Fibroblast of lung (primary cell): ENCODE measurements at regions not wholly inside any gene's neighbourhood (a gene's known extent, or its start where the extent isn't known, plus 50 kb on each side); places are given as distances from the start of the nearest gene placed in this dataset.
A peak's percentile ranks its signal among the peaks of the same experiment; 100 is the strongest.

ENCODE experiments used
- DNase-seq, 2 donors: peaks; one replicate each; pipeline versions ENCODE4 v3.0.0 to v3.0.0-alpha.2; 2010; ENCODE audit warnings: low read depth in 2 of 2
- H2AFZ ChIP-seq: 2 replicates; pipeline ENCODE4 v1.5.1; 2012; ENCODE audit warnings: low read length, control low read depth, inconsistent platforms
- H3K27ac ChIP-seq: 2 replicates; pipeline ENCODE4 v1.5.1; 2011; ENCODE audit warnings: low read length, control low read depth; ENCODE audit not compliant: insufficient read depth
- H3K27me3 ChIP-seq: 2 replicates; pipeline ENCODE4 v1.5.1; 2011; ENCODE audit warnings: mild to moderate bottlenecking, low read length; ENCODE audit not compliant: control insufficient read depth, insufficient read depth
- H3K36me3 ChIP-seq: 2 replicates; pipeline ENCODE4 v1.5.1; 2011; ENCODE audit warnings: low read length; ENCODE audit not compliant: control insufficient read depth, insufficient read depth
- H3K4me1 ChIP-seq: 2 replicates; pipeline ENCODE4 v1.5.1; 2011; ENCODE audit warnings: low read length; ENCODE audit not compliant: control insufficient read depth, insufficient read depth; ENCODE audit errors: extremely low read depth
- H3K4me2 ChIP-seq: 2 replicates; pipeline ENCODE4 v1.5.1; 2011; ENCODE audit warnings: low read length, control low read depth; ENCODE audit not compliant: insufficient read depth; ENCODE audit errors: extremely low read depth
- H3K4me3 ChIP-seq, 4 experiments: fragments of 200-600 bp in 1 of 4; sonication (generic) in 1 of 4; replicated peaks in 1 of 4; 2 replicates each; pipeline ENCODE4 v1.5.1; 2011 to 2016; ENCODE audit warnings: low read length in 4 of 4, low read depth in 3 of 4, mild to moderate bottlenecking in 3 of 4, control low read depth in 2 of 4, inconsistent platforms in 1 of 4, mixed read lengths in 1 of 4; ENCODE audit not compliant: insufficient read depth in 1 of 4; ENCODE audit errors: control extremely low read depth in 1 of 4
- H3K79me2 ChIP-seq: 2 replicates; pipeline ENCODE4 v1.5.1; 2012; ENCODE audit warnings: mild to moderate bottlenecking, low read length, inconsistent platforms; ENCODE audit not compliant: control insufficient read depth, insufficient read depth
- H3K9ac ChIP-seq: 2 replicates; pipeline ENCODE4 v1.5.1; 2011; ENCODE audit warnings: mild to moderate bottlenecking, low read length, control low read depth; ENCODE audit not compliant: insufficient read depth
- H3K9me3 ChIP-seq: 2 replicates; pipeline ENCODE4 v1.5.1; 2012; ENCODE audit warnings: low read depth, low read length; ENCODE audit not compliant: control insufficient read depth, insufficient read depth
- H4K20me1 ChIP-seq: 2 replicates; pipeline ENCODE4 v1.5.1; 2011; ENCODE audit warnings: low read length; ENCODE audit not compliant: control insufficient read depth, insufficient read depth; ENCODE audit errors: extremely low read depth
- CTCF ChIP-seq, 2 donors: IDR thresholded peaks in 1 of 2; conservative IDR thresholded peaks in 1 of 2; 1 replicate in 1 of 2; 2 replicates in 1 of 2; pipeline ENCODE4 v1.5.1; 2011 to 2012; ENCODE audit warnings: low read length in 2 of 2, control low read depth in 1 of 2, inconsistent platforms in 1 of 2, low read depth in 1 of 2, mild to moderate bottlenecking in 1 of 2
- EZH2 ChIP-seq: IDR thresholded peaks from 2 replicates; pipeline ENCODE4 v1.5.1; 2012; ENCODE audit warnings: low read length, control low read depth, mild to moderate bottlenecking; ENCODE audit errors: missing control alignments

- Histone ChIP-seq H3K79me2 (no peaks in the 10 kb centered on the region), H4K20me1 (no peaks in the 10 kb centered on the region), H3K27ac (no peak overlapping the region), H3K4me1 (no peaks in the 10 kb centered on the region), H3K4me3 (no peak overlapping the region), H2AFZ (no peak overlapping the region), H3K36me3 (no peaks in the 10 kb centered on the region), H3K4me2 (no peak overlapping the region), H3K9me3 (no peaks in the 10 kb centered on the region), H3K9ac (no peak overlapping the region), H3K27me3 (no peaks in the 10 kb centered on the region)
- no peak for TF ChIP-seq EZH2
- DNase-seq = no peak
Measured at GRCh38 chr4:117784266-117784665, 250.0 kb upstream of the NDST3 start.

- H3K4me3 ChIP-seq = no peak overlapping the region
- no peak overlapping the region for H2AFZ ChIP-seq
- no peaks in the 10 kb centered on the region for H4K20me1 ChIP-seq
- TF ChIP-seq EZH2 = no peak
- no peak for TF ChIP-seq CTCF (conservative IDR thresholded peaks at IDR 0.05 in 1 of 2, IDR thresholded peaks at IDR 0.05 in 1 of 2; ENCODE audit: low read depth in 1 of 2, low read length in 2 of 2)
- no peak overlapping the region for H3K9ac ChIP-seq
- H3K4me2 ChIP-seq = no peak overlapping the region
- no peaks in the 10 kb centered on the region for H3K9me3 ChIP-seq
- DNase-seq = peak in 1 of 2 donors; percentile 24
- no peaks in the 10 kb centered on the region for H3K36me3 ChIP-seq
- H3K79me2 ChIP-seq = no peaks in the 10 kb centered on the region
- H3K27me3 ChIP-seq = no peaks in the 10 kb centered on the region
- H3K4me1 ChIP-seq = no peaks in the 10 kb centered on the region
- no peak overlapping the region for H3K27ac ChIP-seq
Measured at GRCh38 chr4:117786566-117786965, 247.7 kb upstream of the NDST3 start.

GRCh38 chr4:117793845-117794480 is 240.3 kb upstream of the NDST3 start:
- no peak overlapping the region for H3K27ac ChIP-seq
- DNase-seq = peak in 1 of 2 donors; percentile 73
- H3K4me3 ChIP-seq = no peak overlapping the region
- H3K9ac ChIP-seq = no peak overlapping the region
- H3K4me1 ChIP-seq = no peaks in the 10 kb centered on the region
- no peaks in the 10 kb centered on the region for H4K20me1 ChIP-seq
- no peak overlapping the region for H2AFZ ChIP-seq
- no peak overlapping the region for H3K4me2 ChIP-seq
- no peak for TF ChIP-seq CTCF (conservative IDR thresholded peaks at IDR 0.05 in 1 of 2, IDR thresholded peaks at IDR 0.05 in 1 of 2; ENCODE audit: low read depth in 1 of 2, low read length in 2 of 2)
- no peak for TF ChIP-seq EZH2
- H3K27me3 ChIP-seq = no peaks in the 10 kb centered on the region
- H3K36me3 ChIP-seq = no peaks in the 10 kb centered on the region
- no peaks in the 10 kb centered on the region for H3K79me2 ChIP-seq
- no peaks in the 10 kb centered on the region for H3K9me3 ChIP-seq
